AG08396 (cell line): ENCODE measurements at regions not wholly inside any gene's neighbourhood (a gene's known extent, or its start where the extent isn't known, plus 50 kb on each side); places are given as distances from the start of the nearest gene placed in this dataset.

Experiments used
- DNase-seq: peaks from one replicate; pipeline ENCODE4 v3.0.0; 2012; ENCODE audit warnings: low spot score, mixed read lengths

DNA sequence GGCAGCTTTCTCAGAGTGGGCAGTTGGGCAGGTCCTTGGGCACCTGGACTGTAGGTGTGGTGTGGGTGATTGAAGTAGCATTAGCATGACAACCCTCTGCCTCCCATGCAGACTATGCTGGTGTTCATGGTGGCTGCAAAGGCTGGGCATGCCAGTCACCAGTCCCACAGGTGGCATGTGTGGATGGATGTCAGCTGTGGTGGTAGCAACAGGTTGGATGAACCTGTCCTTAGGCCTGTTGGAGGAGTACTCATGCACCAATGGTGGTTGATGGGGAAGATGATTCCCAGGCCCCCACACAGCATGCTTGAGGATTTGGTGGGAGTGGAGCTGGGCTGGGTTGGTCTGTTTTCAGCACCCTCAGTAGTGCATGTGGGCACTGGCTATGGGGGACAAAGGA is 251.1 kb downstream of the PAX1 start:
- no peak for DNase-seq

GRCh38 chr20:21947406-21947805 is 241.9 kb downstream of the PAX1 start:
- DNase-seq: no peak

- no peak for DNase-seq
Measured at GRCh38 chr20:21944227-21944626, 238.8 kb downstream of the PAX1 start.

DNA sequence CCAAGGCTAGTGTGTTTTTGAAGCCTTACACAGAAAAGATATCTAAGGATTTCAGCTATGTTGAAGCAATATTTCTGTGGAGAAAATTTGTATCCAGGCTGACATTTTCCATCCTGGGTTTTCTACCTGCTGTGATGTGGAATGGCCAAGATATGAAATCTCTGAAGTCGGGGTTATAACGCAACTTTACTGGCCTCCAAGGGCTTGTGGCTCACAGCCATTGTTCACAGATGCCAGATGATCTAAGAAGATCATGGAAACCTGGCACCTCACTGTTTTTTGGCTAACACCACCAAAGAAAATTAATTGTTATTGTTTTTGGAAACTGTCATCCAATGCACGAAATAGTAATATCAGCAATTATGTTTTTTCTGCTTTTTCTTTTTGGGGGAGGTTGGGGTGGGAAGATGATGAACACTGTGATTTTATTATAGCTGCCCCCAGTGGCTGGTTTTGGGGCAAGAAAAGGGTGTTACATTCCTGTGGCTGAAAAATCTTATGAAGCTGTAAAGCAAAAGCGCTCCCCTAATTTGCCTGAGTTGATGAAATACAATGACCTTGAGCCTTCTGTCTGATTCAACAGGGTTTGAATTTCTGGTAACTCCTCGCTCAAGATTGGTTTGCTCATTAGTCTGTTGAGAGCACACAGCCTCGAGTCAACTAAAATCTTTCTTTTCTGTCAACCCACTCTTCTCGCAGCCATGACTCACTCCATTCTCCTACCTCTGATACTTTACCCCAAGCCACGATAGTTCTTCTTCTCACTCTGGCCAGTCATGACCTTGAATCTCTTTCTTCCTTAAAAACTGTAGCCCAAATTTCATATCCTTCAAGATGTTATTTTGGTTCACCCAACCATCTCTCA is 236.7 kb downstream of the PAX1 start:
- DNase-seq: no peak

DNA sequence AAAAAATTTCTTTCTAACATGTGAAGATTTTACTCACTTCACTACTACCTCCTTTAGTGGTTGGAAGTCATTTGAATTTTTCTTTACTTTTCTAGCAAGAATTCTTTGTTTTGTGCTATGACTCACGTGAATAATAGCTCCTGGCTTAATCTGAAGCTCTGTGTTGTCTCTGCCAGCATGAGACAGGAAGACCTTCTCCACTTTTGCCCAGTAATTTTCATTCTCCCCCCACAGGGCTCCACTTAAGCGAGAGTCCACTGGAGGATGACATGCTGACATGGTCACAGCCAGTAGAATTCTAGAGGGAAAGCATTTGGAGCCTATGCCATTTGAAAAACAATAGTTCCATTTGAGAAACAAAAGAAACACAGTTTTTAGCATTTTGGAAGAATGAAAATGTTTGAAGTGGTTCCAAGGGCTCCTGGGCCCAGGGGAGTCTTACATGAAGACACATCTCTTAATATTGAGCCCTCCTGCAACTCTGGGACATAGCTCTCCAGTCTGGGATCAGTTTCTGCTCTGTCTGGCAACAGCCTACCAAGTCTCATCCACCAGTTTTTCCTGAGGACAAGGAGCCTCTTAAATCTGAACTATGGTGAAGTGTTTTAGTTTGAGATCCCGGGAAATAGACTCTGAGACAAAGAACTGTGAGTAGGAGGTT is 231.4 kb downstream of the PAX1 start:
- DNase-seq: no peak

DNA sequence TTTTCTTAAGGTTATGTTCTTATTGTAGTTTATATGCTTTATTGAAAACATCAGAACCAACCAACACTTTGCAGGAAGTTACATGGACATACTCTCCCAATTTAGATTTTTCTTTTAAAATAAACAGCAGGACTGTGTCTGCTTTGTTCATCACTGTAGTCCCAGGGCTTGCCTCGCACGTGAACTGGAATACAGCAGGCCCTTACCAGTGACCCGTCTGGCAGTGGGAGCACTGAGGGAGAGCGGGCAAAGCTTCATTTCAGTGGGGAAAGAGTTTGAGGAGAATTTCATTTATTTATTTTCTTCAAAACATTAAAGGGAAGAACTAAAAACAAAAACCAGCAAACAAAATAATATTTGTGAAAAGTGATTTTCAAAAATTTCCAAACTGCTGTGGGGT is 230.8 kb downstream of the PAX1 start:
- no peak for DNase-seq

GRCh38 chr20:21933526-21933925 is 228.1 kb downstream of the PAX1 start:
- DNase-seq: no peak

DNA sequence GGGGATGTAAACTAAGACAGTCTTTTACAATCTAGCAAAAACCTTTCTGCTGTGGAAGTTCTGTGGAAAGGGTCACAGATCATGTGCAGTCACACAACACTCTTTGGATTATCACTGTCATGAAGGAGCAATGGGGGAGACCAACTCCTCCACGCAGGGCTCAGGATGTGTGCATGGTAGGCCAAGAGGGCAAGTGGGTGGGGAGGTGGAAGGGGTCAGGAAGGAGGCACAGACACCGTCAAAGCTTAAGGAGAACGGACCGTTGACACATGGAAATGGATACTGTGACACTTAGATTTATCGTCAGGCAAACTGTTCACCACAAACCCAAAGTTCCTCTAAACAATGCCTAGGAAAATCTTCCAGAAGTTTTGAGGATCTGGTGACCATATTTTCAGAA is 215.8 kb downstream of the PAX1 start:
- no peak for DNase-seq

DNA sequence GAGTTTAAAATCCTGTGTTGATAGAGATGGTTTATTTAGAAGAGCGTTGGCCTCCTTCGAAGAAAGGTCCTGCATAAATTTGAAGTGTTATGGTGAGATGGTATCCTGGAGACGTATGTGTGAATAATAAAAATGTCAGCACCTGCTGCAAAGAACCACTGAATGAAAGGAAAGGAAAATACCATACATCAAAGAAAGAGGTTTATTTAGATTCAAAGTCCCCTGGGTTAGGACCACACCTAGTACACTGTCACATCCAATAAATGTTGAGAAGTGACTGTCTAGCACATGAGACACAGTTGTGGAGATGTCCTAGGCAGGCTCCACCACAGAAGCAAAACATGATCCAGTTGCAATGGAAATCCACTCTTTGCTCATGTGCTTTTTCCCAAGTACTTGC is 214.7 kb downstream of the PAX1 start:
- DNase-seq: no peak

- DNase-seq: no peak
Measured at GRCh38 chr20:21918398-21918797, 212.9 kb downstream of the PAX1 start.

DNA sequence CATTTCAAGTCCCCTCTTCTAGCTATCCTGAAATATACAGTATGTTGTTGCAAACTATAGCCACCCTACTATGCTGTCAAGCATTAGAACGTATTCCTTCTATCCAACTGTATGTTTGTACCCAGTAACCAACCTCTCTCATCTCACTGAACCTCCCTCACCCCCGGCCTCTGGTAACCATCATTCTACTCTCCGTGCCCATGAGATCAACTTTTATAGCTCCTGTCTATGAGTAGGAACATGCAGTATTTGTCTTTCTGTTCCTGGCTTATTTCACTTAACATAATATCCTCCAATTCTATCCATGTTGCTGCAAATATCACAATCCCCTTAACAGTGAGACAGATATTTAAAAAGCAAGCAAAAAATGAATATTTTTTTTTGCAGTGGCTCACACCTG is 196.9 kb downstream of the PAX1 start:
- no peak for DNase-seq

DNA sequence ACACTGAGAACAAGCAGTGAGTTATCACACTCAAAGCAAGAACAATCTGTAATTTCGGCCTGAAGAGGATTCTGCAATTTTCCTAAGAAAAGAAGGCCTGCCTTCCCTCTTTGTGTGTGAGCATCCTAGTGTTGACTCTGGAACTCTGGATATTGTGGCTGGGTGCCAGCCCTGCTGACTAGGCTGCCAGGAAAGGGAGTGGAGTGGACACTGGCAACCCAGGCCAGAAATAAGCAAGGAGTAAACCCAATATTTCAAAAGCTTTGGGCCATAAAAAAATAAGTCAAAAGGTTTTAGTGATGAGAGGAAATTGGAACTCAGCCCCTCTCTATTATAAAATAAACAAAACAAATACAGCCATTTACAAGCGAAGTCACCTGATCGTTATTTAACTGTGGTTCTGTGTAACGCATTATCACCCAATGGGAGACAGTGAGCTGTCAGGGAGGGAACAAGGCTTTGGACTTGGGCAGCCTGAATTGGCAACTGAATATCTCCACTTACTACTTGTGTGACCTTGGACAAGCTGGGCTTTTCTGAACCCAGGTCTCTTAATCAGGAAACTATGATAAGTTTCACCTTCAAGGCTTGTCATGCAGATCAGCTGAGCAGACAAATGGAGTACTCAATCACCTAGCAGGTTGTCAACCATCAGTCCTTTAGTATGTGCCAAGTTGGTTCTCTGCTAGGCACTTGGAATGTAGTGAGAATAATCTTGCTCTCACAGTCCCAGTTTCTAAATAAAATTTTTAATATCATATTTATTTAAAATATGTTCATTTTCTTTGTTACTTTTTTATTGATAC is 196.2 kb downstream of the PAX1 start:
- DNase-seq: no peak

GRCh38 chr20:21900431-21900830 is 195.0 kb downstream of the PAX1 start:
- no peak for DNase-seq

GRCh38 chr20:21874921-21875320 is 169.5 kb downstream of the PAX1 start:
- no peak for DNase-seq

DNA sequence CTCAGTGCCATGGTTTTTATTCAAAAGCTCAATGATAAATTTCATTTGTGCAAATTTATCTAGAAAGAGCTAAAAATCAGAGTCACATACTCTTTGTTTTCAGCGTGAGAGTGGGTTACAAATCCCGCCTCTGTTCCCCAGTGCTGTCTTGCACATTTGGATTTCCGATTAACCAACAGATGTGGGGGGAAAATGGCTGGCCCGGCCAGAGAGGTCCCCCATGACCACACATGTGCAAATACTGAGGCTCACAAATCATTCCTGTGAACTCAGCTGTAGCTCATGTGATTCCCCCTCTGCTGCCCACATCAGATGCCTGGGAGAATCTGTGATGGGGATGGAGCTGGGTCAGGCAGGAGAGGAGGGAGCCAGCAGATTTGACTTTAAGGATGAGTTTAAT is 168.7 kb downstream of the PAX1 start:
- DNase-seq: no peak

GRCh38 chr20:21873291-21873690 is 167.8 kb downstream of the PAX1 start:
- no peak for DNase-seq

DNA sequence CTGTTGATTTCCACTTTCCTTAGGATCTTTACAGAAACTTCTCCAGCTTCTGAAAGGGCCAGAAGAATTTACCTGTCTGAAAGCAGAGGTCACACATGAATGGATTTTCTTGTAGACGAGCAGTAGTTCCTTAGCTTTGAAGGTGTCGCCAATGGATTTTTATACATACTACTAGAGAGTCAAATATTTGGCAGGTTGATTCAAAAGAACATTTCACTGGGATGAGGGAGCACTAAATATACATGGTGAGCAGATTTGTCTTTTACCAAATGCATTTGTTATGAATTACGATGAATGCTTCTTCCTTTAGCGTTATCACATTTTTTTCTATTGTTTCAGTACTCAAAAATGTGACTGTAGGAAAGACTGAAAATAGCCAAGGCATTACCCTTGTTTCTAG is 162.3 kb downstream of the PAX1 start:
- DNase-seq: no peak

- no peak for DNase-seq
Measured at GRCh38 chr20:21867353-21867752, 161.9 kb downstream of the PAX1 start.

DNA sequence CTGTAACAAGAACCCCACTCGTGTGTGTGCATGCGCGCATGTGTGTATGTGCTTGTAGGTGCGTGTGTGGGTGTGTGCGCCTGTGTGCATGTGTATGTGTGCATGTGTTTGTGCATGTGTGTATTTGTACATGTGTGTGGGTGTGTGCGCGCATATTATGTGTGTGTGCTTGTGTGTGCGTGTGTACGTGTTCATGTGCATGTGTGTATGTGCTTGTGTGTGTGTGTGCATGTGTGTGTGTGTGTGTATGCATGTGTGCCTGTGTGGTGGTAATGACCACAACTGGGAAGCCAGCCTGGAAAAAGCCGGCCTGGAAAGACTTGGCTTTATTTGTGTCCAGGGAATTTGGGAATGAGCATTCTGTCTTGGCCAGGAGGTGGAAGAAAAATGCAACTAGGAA is 157.5 kb downstream of the PAX1 start:
- DNase-seq: no peak

GRCh38 chr20:21862259-21862946 is 156.9 kb downstream of the PAX1 start:
- DNase-seq: no peak

GRCh38 chr20:21840991-21841390 is 135.5 kb downstream of the PAX1 start:
- no peak for DNase-seq

- DNase-seq: no peak
Measured at GRCh38 chr20:21839982-21840381, 134.5 kb downstream of the PAX1 start.
